SK-N-SH (cell line): ENCODE measurements at regions not wholly inside any gene's neighbourhood (a gene's known extent, or its start where the extent isn't known, plus 50 kb on each side); places are given as distances from the start of the nearest gene placed in this dataset.

Experiments used
- CTCF ChIA-PET: fragments of 300-600, 350-600 bp; formaldehyde crosslinking; extraction: SDS; loops from one replicate; lab custom pipeline; 2021; lab: Yijun Ruan, JAX
- POLR2A ChIA-PET: fragments of 350-600 bp; sonication (Branson Sonifier 250); formaldehyde crosslinking; extraction: SDS; loops from one replicate; lab custom pipeline; 2020; ENCODE audit warnings: antibody characterized with exemption, inconsistent platforms; lab: Yijun Ruan, JAX
- DNase-seq: peaks from one replicate; pipeline ENCODE4 v3.0.0; 2012
- H2AFZ ChIP-seq: fragments of 200-600 bp; sonication (generic); 2 replicates; pipeline ENCODE4 v1.8.1; 2016; ENCODE audit warnings: antibody characterized with exemption, mild to moderate bottlenecking, low read depth
- H3F3A ChIP-seq: fragments of 200-600 bp; sonication (generic); replicated peaks from 2 replicates; pipeline ENCODE3; 2016; ENCODE audit warnings: antibody characterized with exemption, mild to moderate bottlenecking; ENCODE audit not compliant: insufficient read depth
- H3K27ac ChIP-seq, 2 experiments: fragments of 200-500 bp in 1 of 2; fragments of 200-600 bp in 1 of 2; sonication (Bioruptor generic) in 1 of 2; sonication (generic), shearing (Covaris generic) in 1 of 2; 2 replicates each; pipeline versions ENCODE4 v1.5.1 to v1.6.1; 2014 to 2016; ENCODE audit warnings: low read depth in 2 of 2, inconsistent platforms in 1 of 2, low read length in 1 of 2, mild to moderate bottlenecking in 1 of 2, mixed read lengths in 1 of 2
- H3K27me3 ChIP-seq: fragments of 200-600 bp; sonication (generic), shearing (Covaris generic); 2 replicates; pipeline ENCODE4 v1.6.1; 2016; ENCODE audit warnings: mixed run types; ENCODE audit not compliant: insufficient read depth
- H3K36me3 ChIP-seq, 2 experiments: fragments of 200-500 bp in 1 of 2; fragments of 200-600 bp in 1 of 2; sonication (Bioruptor generic) in 1 of 2; sonication (generic) in 1 of 2; replicated peaks in 1 of 2; 2 replicates each; pipeline versions ENCODE3 to v1.5.1; 2014 to 2016; ENCODE audit warnings: low read length in 1 of 2, mild to moderate bottlenecking in 1 of 2; ENCODE audit not compliant: insufficient read depth in 2 of 2, control insufficient read depth in 1 of 2
- H3K4me1 ChIP-seq, 2 experiments: fragments of 200-500 bp in 1 of 2; fragments of 200-600 bp in 1 of 2; sonication (Bioruptor generic) in 1 of 2; sonication (generic), shearing (Covaris generic) in 1 of 2; 2 replicates each; pipeline versions ENCODE4 v1.5.1 to v1.6.1; 2014 to 2016; ENCODE audit warnings: low read depth in 1 of 2, low read length in 1 of 2, mixed run types in 1 of 2; ENCODE audit not compliant: insufficient read depth in 2 of 2, control insufficient read depth in 1 of 2
- H3K4me2 ChIP-seq: fragments of 200-600 bp; sonication (generic), shearing (Covaris generic); 2 replicates; pipeline ENCODE4 v1.6.1; 2017; ENCODE audit warnings: mixed run types
- H3K4me3 ChIP-seq, 2 experiments: fragments of 200-500 bp in 1 of 2; fragments of 200-600 bp in 1 of 2; sonication (Bioruptor generic) in 1 of 2; sonication (generic), shearing (Covaris generic) in 1 of 2; 2 replicates each; pipeline versions ENCODE4 v1.5.1 to v1.8.1; 2014 to 2016; ENCODE audit warnings: low read depth in 2 of 2, inconsistent platforms in 1 of 2, low read length in 1 of 2, mild to moderate bottlenecking in 1 of 2, mixed read lengths in 1 of 2, moderate library complexity in 1 of 2
- H3K79me2 ChIP-seq: fragments of 200-600 bp; sonication (generic); 2 replicates; pipeline ENCODE4 v1.8.1; 2017; ENCODE audit warnings: mild to moderate bottlenecking; ENCODE audit not compliant: insufficient read depth
- H3K9ac ChIP-seq: fragments of 200-600 bp; sonication (generic); 2 replicates; pipeline ENCODE4 v1.6.1; 2017; ENCODE audit warnings: mixed run types
- H3K9me2 ChIP-seq: fragments of 200-600 bp; sonication (generic); 2 replicates; pipeline ENCODE4 v1.6.1; 2017; ENCODE audit warnings: mixed run types
- H3K9me3 ChIP-seq: fragments of 200-600 bp; sonication (generic); 2 replicates; pipeline ENCODE4 v1.6.1; 2017; ENCODE audit warnings: mixed run types, mild to moderate bottlenecking, moderate library complexity
- H4K20me1 ChIP-seq: fragments of 200-600 bp; sonication (generic); 2 replicates; pipeline ENCODE4 v1.6.1; 2017; ENCODE audit warnings: mild to moderate bottlenecking, mixed run types; ENCODE audit not compliant: insufficient read depth
- EP300 ChIP-seq, 2 experiments: IDR thresholded peaks; 2 replicates each; pipeline versions ENCODE4 v1.4.0 to v1.6.1; 2012; ENCODE audit warnings: borderline replicate concordance in 1 of 2, low read depth in 1 of 2, low read length in 1 of 2
- GATA2 ChIP-seq: sonication (generic); formaldehyde crosslinking; IDR thresholded peaks from 2 replicates; pipeline ENCODE4 v1.5.0; 2020; ENCODE audit warnings: mild to moderate bottlenecking, missing genetic modification reagents
- JUND ChIP-seq: IDR thresholded peaks from 2 replicates; pipeline ENCODE4 v1.4.0; 2012
- NRF1 ChIP-seq: IDR thresholded peaks from 2 replicates; pipeline ENCODE4 v1.6.1; 2012; ENCODE audit warnings: low read depth, mild to moderate bottlenecking, low read length
- SIN3A ChIP-seq: IDR thresholded peaks from 2 replicates; pipeline ENCODE4 v1.6.1; 2012; ENCODE audit warnings: low read depth, mild to moderate bottlenecking, low read length, moderate library complexity, borderline replicate concordance
- TEAD4 ChIP-seq: IDR thresholded peaks from 2 replicates; pipeline ENCODE4 v1.4.0; 2012; ENCODE audit warnings: mild to moderate bottlenecking, borderline replicate concordance; ENCODE audit not compliant: insufficient read depth
- YY1 ChIP-seq: IDR thresholded peaks from 2 replicates; pipeline ENCODE4 v1.4.0; 2012; ENCODE audit warnings: low read depth, mild to moderate bottlenecking
- WGBS: methylation state at CpG from one replicate; pipeline ENCODE4 v1.1.6; 2017; ENCODE audit warnings: low lambda C conversion rate; 5-methylcytosine and 5-hydroxymethylcytosine counted together
- TF ChIP-seq, protein P1 (sequence below): IDR thresholded peaks from 2 replicates; pipeline ENCODE4 v1.6.1; 2012; ENCODE audit warnings: mild to moderate bottlenecking, low read depth, low read length, moderate library complexity
- TF ChIP-seq, protein P2 (sequence below): IDR thresholded peaks from 2 replicates; pipeline ENCODE4 v1.4.0; 2012; ENCODE audit warnings: low read depth, borderline replicate concordance

DNA sequence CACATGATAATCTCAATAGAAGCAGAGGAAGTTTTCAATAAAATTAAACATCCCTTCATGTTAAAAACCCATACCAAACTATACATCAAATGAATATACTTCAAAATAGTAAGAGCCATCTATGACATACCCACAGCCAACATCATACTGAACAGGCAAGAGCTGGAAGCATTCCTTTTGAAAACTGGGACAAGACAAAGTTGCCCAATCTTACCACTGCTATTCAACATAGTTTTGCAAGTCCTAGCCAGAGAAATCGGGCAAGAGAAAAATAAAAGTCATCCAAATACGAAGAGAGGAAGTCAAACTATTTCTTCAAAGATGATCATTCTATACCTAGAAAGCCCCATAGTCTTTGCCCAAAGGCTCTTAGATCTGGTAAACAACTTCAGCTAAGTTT, 454.7 kb upstream of the PRICKLE1 start:
- no peaks in the 10 kb centered on the region for H3K9me2 ChIP-seq
- no peaks in the 10 kb centered on the region for H3K27me3 ChIP-seq
- no peak overlapping the region for H3K4me2 ChIP-seq
- no peaks in the 10 kb centered on the region for H3F3A ChIP-seq
- TF ChIP-seq YY1: no peak
- no peak for TF ChIP-seq TEAD4
- TF ChIP-seq GATA2 (CRISPR knock-in tag): no peak
- no peak for TF ChIP-seq JUND
- TF ChIP-seq, protein P1, sequence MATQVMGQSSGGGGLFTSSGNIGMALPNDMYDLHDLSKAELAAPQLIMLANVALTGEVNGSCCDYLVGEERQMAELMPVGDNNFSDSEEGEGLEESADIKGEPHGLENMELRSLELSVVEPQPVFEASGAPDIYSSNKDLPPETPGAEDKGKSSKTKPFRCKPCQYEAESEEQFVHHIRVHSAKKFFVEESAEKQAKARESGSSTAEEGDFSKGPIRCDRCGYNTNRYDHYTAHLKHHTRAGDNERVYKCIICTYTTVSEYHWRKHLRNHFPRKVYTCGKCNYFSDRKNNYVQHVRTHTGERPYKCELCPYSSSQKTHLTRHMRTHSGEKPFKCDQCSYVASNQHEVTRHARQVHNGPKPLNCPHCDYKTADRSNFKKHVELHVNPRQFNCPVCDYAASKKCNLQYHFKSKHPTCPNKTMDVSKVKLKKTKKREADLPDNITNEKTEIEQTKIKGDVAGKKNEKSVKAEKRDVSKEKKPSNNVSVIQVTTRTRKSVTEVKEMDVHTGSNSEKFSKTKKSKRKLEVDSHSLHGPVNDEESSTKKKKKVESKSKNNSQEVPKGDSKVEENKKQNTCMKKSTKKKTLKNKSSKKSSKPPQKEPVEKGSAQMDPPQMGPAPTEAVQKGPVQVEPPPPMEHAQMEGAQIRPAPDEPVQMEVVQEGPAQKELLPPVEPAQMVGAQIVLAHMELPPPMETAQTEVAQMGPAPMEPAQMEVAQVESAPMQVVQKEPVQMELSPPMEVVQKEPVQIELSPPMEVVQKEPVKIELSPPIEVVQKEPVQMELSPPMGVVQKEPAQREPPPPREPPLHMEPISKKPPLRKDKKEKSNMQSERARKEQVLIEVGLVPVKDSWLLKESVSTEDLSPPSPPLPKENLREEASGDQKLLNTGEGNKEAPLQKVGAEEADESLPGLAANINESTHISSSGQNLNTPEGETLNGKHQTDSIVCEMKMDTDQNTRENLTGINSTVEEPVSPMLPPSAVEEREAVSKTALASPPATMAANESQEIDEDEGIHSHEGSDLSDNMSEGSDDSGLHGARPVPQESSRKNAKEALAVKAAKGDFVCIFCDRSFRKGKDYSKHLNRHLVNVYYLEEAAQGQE: no peak
- no peaks in the 10 kb centered on the region for H3K9me3 ChIP-seq
- H2AFZ ChIP-seq: no peak overlapping the region
- 30% methylated on average over 2 of the region's 2 CpGs for WGBS
- H3K4me1 ChIP-seq: no peaks in the 10 kb centered on the region
- H3K4me3 ChIP-seq: no peak overlapping the region
- ChIA-PET POLR2A (no interaction called here), CTCF (no interaction called here)
- no peaks in the 10 kb centered on the region for H3K36me3 ChIP-seq
- no peak for DNase-seq
- no peaks in the 10 kb centered on the region for H4K20me1 ChIP-seq
- no peaks in the 10 kb centered on the region for H3K79me2 ChIP-seq
- no peak overlapping the region for H3K27ac ChIP-seq
- H3K9ac ChIP-seq: no peak overlapping the region

DNA sequence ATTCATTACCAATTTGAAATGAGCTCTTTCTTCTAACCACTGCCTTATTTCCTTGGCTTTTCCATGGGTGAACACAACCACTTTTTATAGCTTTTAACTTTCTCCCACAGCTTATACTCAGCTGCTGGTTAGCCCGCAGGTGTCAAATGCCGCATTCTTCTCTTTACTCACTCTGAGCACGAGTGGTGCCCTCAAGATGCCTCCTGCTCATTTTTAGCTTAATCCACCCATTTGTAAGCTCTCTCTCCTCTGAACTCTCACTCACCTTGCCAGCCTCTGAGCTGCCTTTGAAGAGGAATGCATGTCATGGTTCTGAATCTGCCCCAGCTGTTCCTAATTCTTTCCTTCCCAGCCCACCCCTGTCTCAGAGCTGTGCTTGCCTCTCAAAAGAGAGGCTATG, 449.4 kb upstream of the PRICKLE1 start:
- H3K4me1 ChIP-seq: no peaks in the 10 kb centered on the region
- CTCF ChIA-PET: interaction anchor here (1.2 kb wide), 1 partner anchor 10 kb away, joined by 3 read pairs; no protein-coding TSS in a partner anchor
- POLR2A ChIA-PET: no interaction called here
- no peak for DNase-seq
- no peaks in the 10 kb centered on the region for H3K9me2 ChIP-seq
- no peaks in the 10 kb centered on the region for H3K79me2 ChIP-seq
- H4K20me1 ChIP-seq: no peaks in the 10 kb centered on the region
- no peaks in the 10 kb centered on the region for H3F3A ChIP-seq
- TF ChIP-seq NRF1 (no peak), SIN3A (no peak), TEAD4 (no peak), GATA2 (CRISPR knock-in tag) (no peak), EP300 (IDR thresholded peaks at IDR 0.05; ENCODE audit: borderline replicate concordance in 1 of 2, low read depth in 1 of 2, low read length in 1 of 2) (no peak), JUND (no peak)
- TF ChIP-seq, protein P2, sequence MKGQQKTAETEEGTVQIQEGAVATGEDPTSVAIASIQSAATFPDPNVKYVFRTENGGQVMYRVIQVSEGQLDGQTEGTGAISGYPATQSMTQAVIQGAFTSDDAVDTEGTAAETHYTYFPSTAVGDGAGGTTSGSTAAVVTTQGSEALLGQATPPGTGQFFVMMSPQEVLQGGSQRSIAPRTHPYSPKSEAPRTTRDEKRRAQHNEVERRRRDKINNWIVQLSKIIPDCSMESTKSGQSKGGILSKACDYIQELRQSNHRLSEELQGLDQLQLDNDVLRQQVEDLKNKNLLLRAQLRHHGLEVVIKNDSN: no peak
- TF ChIP-seq, all 33 proteins: peak for 0
- no peak overlapping the region for H2AFZ ChIP-seq
- H3K36me3 ChIP-seq: no peaks in the 10 kb centered on the region
- H3K9ac ChIP-seq: no peak overlapping the region
- no peaks in the 10 kb centered on the region for H3K9me3 ChIP-seq
- 41% methylated on average over 3 of the region's 3 CpGs for WGBS
- no peak overlapping the region for H3K27ac ChIP-seq
- no peak overlapping the region for H3K4me3 ChIP-seq
- H3K27me3 ChIP-seq: no peaks in the 10 kb centered on the region
- no peak overlapping the region for H3K4me2 ChIP-seq
